Sigmoid colon (tissue), 4 donors: ENCODE measurements at regions not wholly inside any gene's neighbourhood (a gene's known extent, or its start where the extent isn't known, plus 50 kb on each side); places are given as distances from the start of the nearest gene placed in this dataset.

Source experiments
- CTCF ChIP-seq, 4 experiments: fragments of 450-650 bp in 3 of 4; fragments of 200-600 bp in 1 of 4; IDR thresholded peaks; one replicate each; pipeline ENCODE4 v1.5.1; 2016 to 2019; ENCODE audit warnings: antibody characterized with exemption in 4 of 4, mild to moderate bottlenecking in 3 of 4, moderate library complexity in 2 of 4
- EP300 ChIP-seq, 4 donors: sonication (generic); formaldehyde crosslinking; IDR thresholded peaks; one replicate each; pipeline ENCODE4 v1.6.1; 2017; ENCODE audit warnings: antibody characterized with exemption in 4 of 4
- POLR2A ChIP-seq, 2 donors: fragments of 450-650 bp; IDR thresholded peaks; one replicate each; pipeline ENCODE4 v1.6.1; 2016; ENCODE audit warnings: antibody characterized with exemption in 2 of 2, mild to moderate bottlenecking in 2 of 2, moderate library complexity in 2 of 2
- POLR2AphosphoS5 ChIP-seq, 4 donors: sonication (generic); formaldehyde crosslinking; IDR thresholded peaks; one replicate each; pipeline ENCODE4 v1.6.1; 2017; ENCODE audit warnings: antibody characterized with exemption in 4 of 4

- TF ChIP-seq CTCF (IDR thresholded peaks at IDR 0.05) (no peak), EP300 (IDR thresholded peaks at IDR 0.05) (no peak), POLR2AphosphoS5 (IDR thresholded peaks at IDR 0.05) (no peak), POLR2A (IDR thresholded peaks at IDR 0.05) (no peak)
Measured at GRCh38 chr18:22279741-22280452, 110.5 kb downstream of the GATA6 start.
